Loucy (cell line): ENCODE measurements at regions not wholly inside any gene's neighbourhood (a gene's known extent, or its start where the extent isn't known, plus 50 kb on each side); places are given as distances from the start of the nearest gene placed in this dataset.

Experiments used
- H2AFZ ChIP-seq: fragments of 200-600 bp; sonication (generic); 2 replicates; pipeline ENCODE4 v1.6.0; 2016; ENCODE audit warnings: antibody characterized with exemption, mild to moderate bottlenecking, low read length, moderate library complexity
- H3F3A ChIP-seq: fragments of 200-600 bp; 2 replicates; pipeline ENCODE4 v1.6.0; 2016; ENCODE audit warnings: antibody characterized with exemption, low read depth, mild to moderate bottlenecking
- H3K27me3 ChIP-seq: fragments of 200-600 bp; sonication (generic); 2 replicates; pipeline ENCODE4 v1.6.1; 2014; ENCODE audit warnings: low read length, mild to moderate bottlenecking; ENCODE audit not compliant: insufficient read depth, poor library complexity, severe bottlenecking
- H3K36me3 ChIP-seq: fragments of 200-600 bp; sonication (generic); 2 replicates; pipeline ENCODE4 v1.6.1; 2016; ENCODE audit warnings: low read length; ENCODE audit not compliant: insufficient read depth
- H3K4me1 ChIP-seq: fragments of 200-600 bp; sonication (generic); 2 replicates; pipeline ENCODE4 v1.5.1; 2014; ENCODE audit warnings: low read length, mild to moderate bottlenecking; ENCODE audit not compliant: insufficient read depth, poor library complexity, severe bottlenecking
- H3K4me2 ChIP-seq: fragments of 200-600 bp; sonication (generic); 2 replicates; pipeline ENCODE4 v1.6.0; 2014; ENCODE audit warnings: antibody characterized with exemption, low read length, low read depth, mild to moderate bottlenecking; ENCODE audit not compliant: poor library complexity, severe bottlenecking
- H3K4me3 ChIP-seq: fragments of 200-600 bp; sonication (generic); 2 replicates; pipeline ENCODE4 v1.5.1; 2014; ENCODE audit warnings: low read length, mild to moderate bottlenecking, mixed read lengths; ENCODE audit not compliant: poor library complexity, severe bottlenecking
- H3K79me2 ChIP-seq: fragments of 200-600 bp; sonication (generic); 2 replicates; pipeline ENCODE4 v1.6.1; 2014; ENCODE audit warnings: low read length; ENCODE audit not compliant: insufficient read depth
- H3K9ac ChIP-seq: fragments of 200-600 bp; sonication (generic); 2 replicates; pipeline ENCODE4 v1.6.0; 2014; ENCODE audit warnings: mild to moderate bottlenecking, low read depth, low read length, moderate library complexity; ENCODE audit not compliant: poor library complexity, severe bottlenecking
- H3K9me2 ChIP-seq: fragments of 200-600 bp; sonication (generic); replicated peaks from 2 replicates; pipeline ENCODE4 v1.6.1; 2016; ENCODE audit warnings: low read depth, low read length, mixed read lengths
- H3K9me3 ChIP-seq: fragments of 200-600 bp; sonication (generic); 2 replicates; pipeline ENCODE4 v1.6.1; 2014; ENCODE audit warnings: mild to moderate bottlenecking, antibody characterized with exemption, low read length, low read depth; ENCODE audit not compliant: insufficient read depth
- H4K20me1 ChIP-seq: fragments of 200-600 bp; sonication (generic); 2 replicates; pipeline ENCODE4 v1.6.0; 2014; ENCODE audit warnings: antibody characterized with exemption, low read length, mild to moderate bottlenecking; ENCODE audit not compliant: insufficient read depth, poor library complexity, severe bottlenecking
- EZH2phosphoT487 ChIP-seq: fragments of 200-600 bp; IDR thresholded peaks from 2 replicates; pipeline ENCODE4 v1.6.1; 2018; ENCODE audit warnings: antibody characterized with exemption, mild to moderate bottlenecking, moderate library complexity, borderline replicate concordance
- TF ChIP-seq, protein P1 (sequence below): fragments of 200-600 bp; sonication (generic); conservative IDR thresholded peaks from 2 replicates; pipeline ENCODE4 v1.5.1; 2014; ENCODE audit warnings: mild to moderate bottlenecking, antibody characterized with exemption, low read length

DNA sequence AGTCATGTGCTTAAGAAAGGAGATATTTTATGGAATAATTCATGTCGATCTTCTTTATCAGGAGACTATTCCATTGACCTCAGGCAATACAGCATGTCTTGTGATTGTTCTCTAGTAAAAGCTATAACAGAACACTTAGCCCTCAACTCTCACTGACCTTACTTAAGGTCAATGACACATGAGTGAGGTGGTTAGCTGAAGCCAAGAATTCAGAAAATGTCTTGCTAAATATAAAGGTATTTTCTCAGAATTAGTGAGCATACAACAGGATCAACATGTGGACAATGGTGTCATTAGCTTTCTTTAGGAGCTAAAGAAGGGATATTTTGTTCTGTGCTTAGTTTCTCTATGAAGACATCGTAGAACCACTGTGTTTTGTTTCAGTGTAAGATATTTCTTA lies 1730.4 kb upstream of the SLC10A2 start:
- no peak overlapping the region for H3K9ac ChIP-seq
- no peaks in the 10 kb centered on the region for H3K36me3 ChIP-seq
- no peak overlapping the region for H2AFZ ChIP-seq
- peaks cover 5% of the 10 kb centered on the region for H3K4me1 ChIP-seq
- no peaks in the 10 kb centered on the region for H3K9me2 ChIP-seq
- H3K9me3 ChIP-seq = no peaks in the 10 kb centered on the region
- H3F3A ChIP-seq = no peaks in the 10 kb centered on the region
- TF ChIP-seq, protein P1, sequence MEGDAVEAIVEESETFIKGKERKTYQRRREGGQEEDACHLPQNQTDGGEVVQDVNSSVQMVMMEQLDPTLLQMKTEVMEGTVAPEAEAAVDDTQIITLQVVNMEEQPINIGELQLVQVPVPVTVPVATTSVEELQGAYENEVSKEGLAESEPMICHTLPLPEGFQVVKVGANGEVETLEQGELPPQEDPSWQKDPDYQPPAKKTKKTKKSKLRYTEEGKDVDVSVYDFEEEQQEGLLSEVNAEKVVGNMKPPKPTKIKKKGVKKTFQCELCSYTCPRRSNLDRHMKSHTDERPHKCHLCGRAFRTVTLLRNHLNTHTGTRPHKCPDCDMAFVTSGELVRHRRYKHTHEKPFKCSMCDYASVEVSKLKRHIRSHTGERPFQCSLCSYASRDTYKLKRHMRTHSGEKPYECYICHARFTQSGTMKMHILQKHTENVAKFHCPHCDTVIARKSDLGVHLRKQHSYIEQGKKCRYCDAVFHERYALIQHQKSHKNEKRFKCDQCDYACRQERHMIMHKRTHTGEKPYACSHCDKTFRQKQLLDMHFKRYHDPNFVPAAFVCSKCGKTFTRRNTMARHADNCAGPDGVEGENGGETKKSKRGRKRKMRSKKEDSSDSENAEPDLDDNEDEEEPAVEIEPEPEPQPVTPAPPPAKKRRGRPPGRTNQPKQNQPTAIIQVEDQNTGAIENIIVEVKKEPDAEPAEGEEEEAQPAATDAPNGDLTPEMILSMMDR = no peak
- no peaks in the 10 kb centered on the region for H3K79me2 ChIP-seq
- no peak overlapping the region for H3K4me3 ChIP-seq
- H4K20me1 ChIP-seq = no peaks in the 10 kb centered on the region
- no peaks in the 10 kb centered on the region for H3K27me3 ChIP-seq
- H3K4me2 ChIP-seq = no peak overlapping the region

DNA sequence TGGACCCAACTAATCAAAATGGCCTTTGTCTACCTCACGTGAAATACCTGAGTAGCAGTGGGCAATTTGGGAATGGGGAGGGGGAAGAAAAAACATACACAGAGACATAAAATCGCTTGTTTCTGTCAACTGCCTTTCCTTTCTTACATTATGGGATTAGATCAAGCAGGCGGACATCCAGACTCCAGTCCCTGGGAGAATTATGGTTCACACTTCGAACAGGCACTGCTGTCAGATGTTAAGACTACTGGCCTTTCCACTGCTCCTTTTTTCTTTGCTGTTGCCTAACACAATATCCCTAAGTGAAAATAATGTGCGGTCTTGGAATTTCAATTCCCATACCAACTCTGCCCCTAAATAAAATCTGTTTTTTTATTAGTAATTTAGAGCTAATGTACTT lies 1719.7 kb upstream of the SLC10A2 start:
- no peaks in the 10 kb centered on the region for H3K9me2 ChIP-seq
- TF ChIP-seq, protein P1 = no peak
- no peak for TF ChIP-seq EZH2phosphoT487

DNA sequence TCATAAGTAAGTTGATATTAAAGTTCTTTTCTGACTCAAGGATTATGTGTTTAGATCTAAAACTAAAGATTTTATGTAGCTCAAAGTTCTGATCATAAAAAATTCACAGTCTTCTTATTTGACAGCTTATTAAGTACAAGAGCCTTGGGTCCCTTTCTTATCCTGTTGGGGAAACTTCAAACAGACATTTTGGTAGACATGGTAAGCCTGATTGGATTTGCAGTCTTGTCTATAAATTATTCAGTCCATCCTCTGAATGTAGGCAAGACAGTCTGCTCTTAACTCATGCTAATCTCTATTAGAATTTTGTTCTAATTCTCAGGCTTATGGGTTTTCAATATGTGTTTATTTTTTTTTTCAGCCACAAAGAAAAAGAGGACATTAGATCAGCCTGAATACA lies 1718.7 kb upstream of the SLC10A2 start:
- no peaks in the 10 kb centered on the region for H4K20me1 ChIP-seq

More for the DNA sequence above, 1719.7 kb upstream of the SLC10A2 start:
- no peak overlapping the region for H3K9ac ChIP-seq
- no peaks in the 10 kb centered on the region for H3F3A ChIP-seq
- H3K4me1 ChIP-seq = no peaks in the 10 kb centered on the region
- no peaks in the 10 kb centered on the region for H3K79me2 ChIP-seq
- H3K9me3 ChIP-seq = no peaks in the 10 kb centered on the region
- H3K36me3 ChIP-seq = no peaks in the 10 kb centered on the region
- H2AFZ ChIP-seq = no peak overlapping the region
- H3K4me2 ChIP-seq = no peak overlapping the region
- H3K27me3 ChIP-seq = no peaks in the 10 kb centered on the region
- H3K4me3 ChIP-seq = no peak overlapping the region
- H4K20me1 ChIP-seq = no peaks in the 10 kb centered on the region

More for the DNA sequence above, 1718.7 kb upstream of the SLC10A2 start:
- Histone ChIP-seq H3K79me2 (no peaks in the 10 kb centered on the region), H3K9me2 (no peaks in the 10 kb centered on the region), H3K4me1 (no peaks in the 10 kb centered on the region), H3F3A (no peaks in the 10 kb centered on the region), H3K9me3 (no peaks in the 10 kb centered on the region), H3K27me3 (no peaks in the 10 kb centered on the region), H3K9ac (no peak overlapping the region), H3K4me2 (no peak overlapping the region), H3K4me3 (no peak overlapping the region), H2AFZ (no peak overlapping the region), H3K36me3 (no peaks in the 10 kb centered on the region)
- TF ChIP-seq, protein P1 = no peak
- no peak for TF ChIP-seq EZH2phosphoT487
